Activated effector memory CD4-positive, alpha-beta T cell treated with Interleukin-2 at 50 U/mL for 16 hours (primary cell): ENCODE measurements at regions not wholly inside any gene's neighbourhood (a gene's known extent, or its start where the extent isn't known, plus 50 kb on each side); places are given as distances from the start of the nearest gene placed in this dataset.
"Not testable (repeated sequence)": the region's sequence is repeated elsewhere in the genome, so short reads cannot be mapped to it uniquely, and the experiment has no call there.

Experiments used
- DNase-seq: peaks from one replicate; pipeline ENCODE4 v3.0.0-alpha.2; 2020

DNA sequence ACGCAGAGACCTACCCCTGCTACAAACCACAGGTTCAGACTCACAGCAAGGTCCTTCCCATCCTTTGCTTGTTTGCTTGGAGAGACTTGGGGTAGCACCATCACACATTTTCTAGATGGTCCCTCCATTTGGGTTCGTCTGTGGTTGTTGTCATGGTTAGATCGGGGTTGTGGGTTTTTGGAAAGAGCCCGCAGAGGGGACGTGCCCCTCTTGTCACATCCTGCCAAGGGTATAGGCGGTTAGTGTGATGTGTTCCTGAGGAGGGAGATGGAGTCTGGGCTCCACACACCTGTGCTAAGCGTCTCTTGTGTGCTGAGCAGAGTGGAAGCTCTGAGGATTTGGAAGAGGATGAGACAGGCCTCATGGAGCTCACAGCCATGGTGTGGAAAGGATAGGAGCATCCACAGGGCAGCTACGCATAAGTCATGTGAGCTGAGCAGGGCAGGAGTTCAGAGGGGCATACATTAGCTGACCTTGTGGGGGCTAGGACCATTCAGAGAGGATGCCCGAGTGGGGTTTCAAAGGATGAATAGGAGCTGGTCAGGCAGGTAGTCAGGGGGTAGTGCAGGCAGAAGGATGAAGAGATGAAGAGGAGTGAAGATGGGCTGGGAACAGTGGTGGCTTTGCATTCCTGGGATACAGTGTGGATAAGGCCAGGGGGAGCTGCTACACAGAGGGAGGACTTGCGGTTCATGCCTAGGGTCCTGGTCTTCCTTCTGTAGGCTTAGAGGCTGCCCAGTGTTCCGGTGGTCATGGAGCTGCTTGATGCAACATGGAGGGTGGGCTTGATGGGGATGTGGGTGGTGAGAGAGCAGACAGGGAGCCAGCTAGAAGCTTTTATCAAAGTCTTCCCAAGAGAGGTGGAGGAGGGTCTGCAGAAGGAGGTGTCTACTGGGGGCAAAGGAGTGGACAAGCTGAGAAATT lies 62.9 kb downstream of the ACKR3 start:
- no peak for DNase-seq

DNA sequence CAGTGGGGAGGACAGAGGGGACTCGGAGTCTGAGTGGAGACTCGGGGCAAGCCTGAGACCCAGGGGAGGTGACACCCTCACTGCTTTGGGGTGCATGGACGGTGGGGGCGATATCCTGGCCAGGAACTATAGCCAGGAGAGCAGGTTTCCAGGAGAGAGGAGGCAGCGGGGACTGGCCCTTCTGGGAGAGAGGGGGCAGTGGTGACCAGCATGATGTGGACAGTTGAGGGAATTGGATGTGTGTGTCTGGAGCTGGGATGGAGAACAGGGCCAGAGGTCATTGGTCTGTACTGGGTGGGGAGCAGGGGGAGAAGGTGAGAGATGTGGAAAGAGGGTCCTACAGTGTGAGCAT lies 63.6 kb downstream of the ACKR3 start:
- DNase-seq = no peak

DNA sequence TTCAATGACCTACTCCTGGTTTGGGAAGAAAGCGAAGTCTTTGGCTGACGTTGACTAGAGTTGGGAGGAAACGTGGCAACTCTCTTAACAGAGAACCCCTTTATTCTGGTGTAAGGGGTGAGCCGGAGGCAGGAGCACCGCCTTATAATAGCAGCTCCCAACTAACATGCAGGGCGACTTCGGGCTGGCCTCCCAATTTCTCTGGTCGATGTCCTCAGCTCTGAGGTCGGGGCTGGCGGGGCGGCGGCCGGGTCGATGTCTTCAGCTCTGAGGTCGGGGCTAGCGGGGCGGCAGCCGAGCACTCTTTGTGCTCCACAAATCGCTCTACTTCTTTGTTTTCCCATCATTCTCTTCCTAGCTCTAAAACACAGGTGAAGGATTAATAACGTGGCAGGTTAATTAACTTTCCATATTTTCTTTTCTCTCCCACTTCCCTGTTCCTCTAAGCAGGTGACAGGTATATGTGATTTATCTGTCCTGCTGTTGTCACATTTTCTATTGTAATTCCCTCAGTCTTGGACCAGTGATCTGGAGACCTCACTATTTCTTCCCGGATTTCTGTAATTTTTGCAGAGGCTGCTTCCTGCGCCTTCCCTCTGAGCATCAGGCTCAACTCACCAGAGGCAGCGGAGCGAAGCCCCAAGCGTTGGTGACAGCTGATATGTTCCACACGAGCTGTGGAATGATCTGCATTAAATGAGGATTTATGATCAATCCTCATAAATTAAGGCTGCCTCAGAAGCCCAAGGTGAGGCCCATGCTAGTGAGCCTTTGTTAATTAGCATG lies 64.3 kb downstream of the ACKR3 start:
- no peak for DNase-seq

DNA sequence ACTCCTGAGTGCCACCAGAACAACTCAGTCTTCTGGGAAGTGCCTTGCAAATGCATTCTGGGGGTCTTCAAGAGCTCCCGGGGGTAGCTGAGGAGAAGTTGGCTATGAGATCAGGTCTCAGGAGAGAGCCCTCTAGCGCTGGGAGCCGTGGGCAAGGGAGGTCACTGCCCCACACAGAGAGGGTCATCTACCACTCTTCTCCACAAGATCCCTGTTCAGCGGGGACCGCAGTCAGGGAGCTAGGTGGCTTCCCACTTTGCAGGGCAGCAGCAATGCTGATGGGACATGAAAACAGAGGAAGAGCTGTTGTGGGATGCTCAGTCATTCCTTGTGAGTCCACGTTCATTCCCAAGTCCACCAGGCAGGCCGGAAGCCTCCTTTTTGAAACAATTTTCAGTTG lies 66.6 kb downstream of the ACKR3 start:
- no peak for DNase-seq

DNA sequence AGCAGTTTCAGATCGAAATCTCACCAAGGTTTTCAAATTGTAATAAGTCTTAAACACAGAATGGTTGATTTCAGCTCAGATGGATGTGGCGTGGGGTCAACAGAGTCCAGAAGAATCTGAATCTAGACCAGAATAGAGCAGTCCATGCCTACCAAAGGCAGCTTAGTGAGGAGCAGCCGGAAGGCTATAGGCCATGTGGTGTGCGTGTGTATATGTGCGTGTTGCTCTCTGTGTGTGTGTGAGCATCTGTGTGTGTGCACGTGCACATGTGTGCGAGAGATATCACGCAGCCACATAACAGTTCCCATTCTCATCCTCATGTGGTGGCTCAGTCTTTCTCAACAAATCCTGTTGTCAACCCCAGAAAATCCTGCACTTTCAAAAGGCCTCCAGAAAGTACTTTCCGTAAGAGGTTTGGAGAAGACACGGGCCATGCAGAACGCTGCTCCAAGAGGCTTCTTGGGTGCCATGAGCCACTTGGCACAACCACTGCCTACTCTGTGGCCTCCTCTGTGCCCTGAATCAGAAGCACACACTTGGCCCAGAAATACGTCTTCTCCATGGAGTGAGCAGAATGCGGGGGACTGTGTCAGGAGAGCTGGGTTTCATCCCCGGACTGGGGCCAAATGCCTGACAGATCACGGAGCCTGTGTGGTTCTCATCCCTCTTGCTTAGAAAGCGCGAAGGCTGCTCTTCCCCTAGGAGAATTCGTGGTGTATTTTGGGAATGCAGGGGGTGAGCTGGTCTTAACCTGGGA lies 67.3 kb downstream of the ACKR3 start:
- no peak for DNase-seq

DNA sequence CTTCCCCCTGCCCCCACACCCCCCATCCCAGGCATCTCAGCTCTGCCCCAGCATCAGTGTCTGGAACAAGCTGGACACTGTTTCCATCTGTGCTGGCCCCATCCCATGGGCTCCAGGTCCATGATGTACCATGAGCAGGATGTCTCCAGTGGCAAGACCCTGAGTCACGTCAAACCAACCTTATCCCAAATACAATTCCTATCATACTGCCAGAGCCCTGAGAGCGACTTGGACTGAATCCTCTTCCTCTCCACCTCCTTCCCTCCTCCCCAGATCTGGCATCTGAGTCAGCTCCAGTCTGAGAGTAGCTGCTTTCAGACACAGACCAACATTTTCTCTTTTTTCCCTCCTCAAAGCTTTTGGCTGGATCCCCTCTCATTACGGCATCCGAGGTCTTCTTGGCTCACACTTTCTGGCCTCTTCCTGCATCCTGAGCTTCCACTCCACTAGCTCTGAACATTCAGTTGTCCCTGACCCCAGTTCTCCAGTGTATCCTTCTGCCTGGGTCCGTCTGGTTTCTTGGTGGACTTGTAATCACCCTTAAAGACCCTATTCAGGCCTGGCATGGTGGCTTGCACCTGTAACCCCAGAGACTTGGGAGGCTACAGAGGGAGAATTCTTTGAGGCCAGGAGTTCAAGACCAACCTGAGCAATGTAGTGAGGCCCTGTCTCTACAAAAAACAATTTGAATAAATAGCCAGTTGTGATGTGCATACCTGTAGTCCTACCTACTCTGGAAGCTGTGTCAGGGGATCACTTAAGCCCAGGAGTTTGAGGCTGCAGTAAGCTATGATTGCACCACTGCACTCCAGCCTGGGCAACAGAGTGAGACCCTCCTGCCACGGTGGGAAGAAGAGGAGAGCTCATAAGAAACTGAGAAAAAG lies 68.3 kb downstream of the ACKR3 start:
- DNase-seq = no peak

DNA sequence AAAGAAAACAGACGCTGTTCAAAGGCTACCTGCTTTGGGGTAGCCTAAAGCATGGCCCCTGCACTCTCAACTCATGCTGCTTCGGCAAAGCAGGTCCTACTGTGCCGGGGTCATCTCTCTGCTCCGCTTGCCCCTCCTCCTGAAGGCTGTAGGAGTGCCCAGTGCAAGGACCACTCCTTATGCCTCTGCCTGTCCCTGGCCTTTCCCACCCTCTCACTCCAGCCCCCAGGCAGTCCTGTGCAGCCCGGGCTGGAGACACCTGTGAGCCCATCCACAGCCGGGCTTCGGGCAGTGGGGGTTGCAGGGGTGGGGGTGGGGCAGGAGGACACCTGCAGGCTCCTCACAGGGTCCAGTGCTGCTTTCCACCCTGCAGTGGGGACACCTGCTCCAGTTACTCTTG lies 69.1 kb downstream of the ACKR3 start:
- no peak for DNase-seq

DNA sequence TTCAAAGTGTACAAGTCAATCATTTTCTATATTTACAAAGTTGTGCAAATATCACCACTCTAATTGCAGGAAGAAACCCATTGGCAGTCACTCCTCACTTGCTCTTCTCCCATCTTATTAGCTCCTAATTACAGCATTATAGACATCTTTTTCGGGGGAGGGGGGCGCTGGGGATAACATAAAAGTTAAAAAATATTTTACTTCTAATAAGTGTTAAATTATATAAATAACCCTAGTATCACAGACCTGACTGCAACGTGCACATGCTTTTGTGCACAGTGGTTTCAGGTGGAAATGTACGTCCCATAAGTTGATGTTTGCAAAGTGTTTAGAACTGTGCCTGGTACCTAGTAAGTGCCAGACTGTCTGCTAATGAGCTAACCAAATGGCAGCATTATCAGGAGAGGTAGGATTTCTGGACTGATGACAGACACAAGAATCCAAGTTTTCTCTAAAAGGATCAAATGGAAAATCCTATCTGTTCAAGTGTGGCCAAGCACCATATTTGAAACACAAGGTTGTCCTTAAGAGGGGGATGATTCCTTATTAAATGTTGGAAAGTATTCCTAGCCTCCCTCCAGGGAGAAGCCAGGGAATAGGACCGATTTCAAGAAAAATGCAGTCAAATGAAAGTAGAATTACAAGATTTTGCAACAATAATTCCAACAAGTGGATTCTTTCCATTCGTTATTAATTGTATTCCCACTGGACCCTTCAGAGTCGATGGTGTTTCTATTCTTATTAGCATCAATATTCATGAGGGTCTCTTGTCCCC lies 70.0 kb downstream of the ACKR3 start:
- no peak for DNase-seq

DNA sequence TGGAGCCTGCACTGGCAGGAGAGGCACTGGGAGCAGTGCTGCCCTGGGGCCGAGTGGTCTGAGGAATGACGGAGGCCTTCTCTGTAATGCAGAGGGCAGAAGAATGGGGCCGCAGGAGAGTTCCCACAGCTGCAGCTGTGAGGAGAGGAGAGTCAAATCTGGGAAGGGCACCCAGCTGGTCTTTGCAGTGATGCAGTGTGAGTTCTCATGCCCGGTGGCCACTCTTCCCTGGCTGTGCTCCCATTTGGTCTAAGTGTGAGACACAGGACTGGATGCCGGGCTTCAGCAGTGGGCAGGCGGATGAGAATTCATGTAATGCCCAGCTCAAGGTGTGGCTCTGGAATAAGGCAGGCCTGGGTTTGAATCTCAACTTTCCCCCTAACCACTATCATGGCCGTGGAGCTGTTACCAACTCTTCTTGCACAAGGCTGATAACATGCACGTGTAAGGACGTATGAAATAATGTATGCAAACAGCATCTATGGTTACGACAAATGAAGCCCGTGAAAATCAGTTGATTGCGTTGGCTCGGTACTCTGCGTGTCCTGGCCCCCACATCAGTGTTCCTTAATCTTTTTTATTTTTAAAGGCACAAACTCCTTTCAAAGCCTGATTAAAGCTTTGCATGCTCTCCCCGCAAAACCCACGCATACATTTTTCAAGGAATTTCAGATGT lies 71.6 kb downstream of the ACKR3 start:
- DNase-seq = no peak

DNA sequence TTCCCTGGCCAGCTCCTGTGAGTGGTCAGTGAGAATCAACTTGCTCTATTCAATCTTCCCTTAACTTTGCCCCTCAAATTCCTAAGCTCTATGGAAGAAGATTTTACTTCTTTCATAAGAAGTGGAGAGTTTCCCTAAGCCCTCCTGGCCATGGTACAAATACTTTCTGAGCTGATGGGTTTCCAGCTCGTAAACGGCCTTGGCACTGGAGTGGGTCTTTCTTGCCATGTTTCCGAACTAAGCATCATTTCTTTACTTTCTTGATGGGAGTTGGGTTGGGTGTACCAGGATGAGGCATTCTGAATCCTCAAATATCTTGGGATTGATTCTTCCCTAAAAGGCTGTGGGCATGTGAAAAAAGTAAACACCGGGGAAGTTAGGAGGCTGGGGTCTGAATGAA lies 72.5 kb downstream of the ACKR3 start:
- DNase-seq = no peak

DNA sequence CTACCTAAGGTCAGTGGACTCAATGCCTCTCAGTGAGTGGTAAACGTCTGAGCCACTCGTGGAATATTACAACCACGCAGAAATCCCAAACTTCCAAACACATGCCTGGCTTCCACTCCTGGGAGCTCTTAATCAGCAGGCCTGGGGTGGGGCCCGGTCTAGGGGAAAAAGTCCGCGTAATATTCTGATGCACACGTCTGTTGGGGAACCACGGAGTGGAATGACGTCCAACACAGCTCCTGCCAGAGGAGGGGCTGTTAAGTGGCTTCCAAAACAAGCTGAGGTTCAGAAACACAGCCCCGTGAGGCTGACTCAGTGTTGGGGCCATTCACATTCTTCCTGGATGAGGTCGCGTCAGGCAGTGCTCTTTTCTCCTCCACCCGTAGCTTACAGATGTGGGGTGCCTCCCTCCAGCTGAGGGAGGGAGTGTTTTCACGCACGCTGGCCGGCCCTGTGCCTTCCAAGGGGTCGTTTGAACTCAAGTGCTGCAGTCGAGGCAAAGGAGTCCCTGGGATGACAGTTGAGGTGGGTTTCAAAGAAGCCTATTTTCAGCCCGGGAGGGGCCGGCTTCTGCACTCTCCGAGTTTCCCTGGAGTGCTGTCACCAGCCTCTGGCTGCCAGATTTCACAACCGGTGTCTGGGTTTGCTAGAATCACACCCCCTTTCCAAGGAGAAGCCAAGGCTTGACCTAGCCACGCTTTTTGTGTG lies 73.1 kb downstream of the ACKR3 start:
- no peak for DNase-seq

DNA sequence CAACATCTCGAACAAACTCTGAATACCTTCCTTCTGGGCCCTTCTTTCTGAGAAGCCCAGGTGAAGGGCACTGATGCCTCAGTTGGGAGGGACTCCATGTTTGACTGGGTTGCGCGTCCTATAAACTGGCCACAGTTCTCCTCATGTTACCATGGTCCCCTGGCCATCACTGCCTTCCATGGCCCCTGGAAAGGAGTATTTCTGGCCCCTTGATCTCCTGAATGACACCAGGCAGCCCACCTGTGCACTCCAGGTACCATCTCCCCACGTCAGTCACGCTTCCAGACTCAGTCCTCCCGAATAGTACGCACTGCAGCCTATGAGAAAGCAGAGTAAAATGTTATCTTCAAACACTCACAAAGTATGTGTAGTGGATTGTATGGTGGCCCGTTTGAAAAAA lies 73.9 kb downstream of the ACKR3 start:
- no peak for DNase-seq

DNA sequence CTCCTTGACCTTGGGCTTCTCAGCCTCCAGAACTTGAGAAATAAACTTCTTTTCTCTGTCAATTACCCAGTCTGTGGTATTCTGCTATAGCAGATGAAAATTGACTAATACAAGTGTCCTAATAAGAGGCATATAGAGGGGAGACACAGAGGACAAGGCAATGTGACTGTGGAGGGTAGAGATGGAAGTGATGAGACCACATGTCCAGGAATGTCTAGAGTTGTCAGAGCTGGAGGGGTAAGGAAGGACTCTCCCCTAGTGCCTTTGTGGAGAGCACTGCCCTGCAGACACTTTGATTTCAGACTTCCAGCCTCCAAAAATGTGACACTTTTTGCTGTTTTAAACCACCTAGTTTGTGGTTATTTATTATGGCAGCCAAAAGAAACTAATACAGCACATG lies 74.4 kb downstream of the ACKR3 start:
- no peak for DNase-seq

DNA sequence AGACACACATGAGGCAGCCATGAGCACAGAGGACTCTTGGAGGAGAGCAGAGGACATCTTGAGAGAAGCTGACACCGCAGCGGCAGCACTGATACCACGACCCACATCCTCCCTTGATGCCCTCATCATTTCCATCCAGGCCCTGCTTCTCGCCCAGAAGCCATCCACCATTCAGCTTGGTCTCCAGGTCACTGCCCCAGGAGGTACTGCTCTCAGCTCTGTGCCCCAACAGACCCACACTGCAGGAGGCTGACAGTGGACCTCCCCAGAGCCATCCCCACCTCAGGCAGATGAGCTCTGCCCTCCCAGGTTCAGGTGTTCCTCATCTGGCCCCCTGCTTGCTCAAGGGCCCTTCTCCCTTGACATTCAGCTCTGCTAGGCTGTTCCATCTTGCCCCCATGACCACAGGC lies 74.9 kb downstream of the ACKR3 start:
- DNase-seq = no peak

DNA sequence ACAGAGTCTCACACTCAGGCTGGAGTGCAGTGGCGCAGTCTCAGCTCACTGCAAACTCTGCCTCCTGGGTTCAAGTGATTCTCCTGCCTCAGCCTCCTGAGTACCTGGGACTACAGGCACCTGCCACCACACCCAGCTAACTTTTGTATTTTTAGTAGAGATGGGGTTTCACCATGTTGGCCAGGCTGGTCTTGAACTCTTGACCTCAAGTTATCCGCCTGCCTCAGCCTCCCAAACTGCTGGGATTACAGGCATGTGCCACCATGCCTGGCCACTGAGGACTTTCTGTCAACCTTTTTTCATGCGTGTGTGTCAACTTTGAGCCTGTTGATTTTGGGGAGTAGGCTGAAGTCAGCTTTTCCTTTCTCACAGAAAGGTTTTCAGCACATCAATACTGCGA lies 75.5 kb downstream of the ACKR3 start:
- not testable (repeated sequence) for DNase-seq

DNA sequence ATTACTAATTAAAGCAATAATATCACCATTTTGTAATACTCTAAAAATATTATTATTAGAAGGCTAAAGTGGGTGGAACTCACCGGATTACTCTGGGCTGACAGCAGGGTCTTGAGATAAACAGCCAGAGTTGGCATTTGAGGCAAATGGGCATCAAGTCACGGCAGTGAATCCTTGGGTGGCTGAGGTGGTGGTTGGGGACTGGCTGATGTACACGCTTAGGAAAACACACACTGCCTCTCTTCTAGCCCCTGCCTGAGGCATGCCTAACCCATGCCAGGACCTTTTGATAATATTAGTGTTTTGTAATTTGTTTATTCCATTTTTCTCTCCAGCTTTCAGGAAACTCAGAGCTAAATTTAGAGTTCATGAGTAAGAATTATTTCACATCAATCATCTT lies 76.8 kb downstream of the ACKR3 start:
- no peak for DNase-seq

DNA sequence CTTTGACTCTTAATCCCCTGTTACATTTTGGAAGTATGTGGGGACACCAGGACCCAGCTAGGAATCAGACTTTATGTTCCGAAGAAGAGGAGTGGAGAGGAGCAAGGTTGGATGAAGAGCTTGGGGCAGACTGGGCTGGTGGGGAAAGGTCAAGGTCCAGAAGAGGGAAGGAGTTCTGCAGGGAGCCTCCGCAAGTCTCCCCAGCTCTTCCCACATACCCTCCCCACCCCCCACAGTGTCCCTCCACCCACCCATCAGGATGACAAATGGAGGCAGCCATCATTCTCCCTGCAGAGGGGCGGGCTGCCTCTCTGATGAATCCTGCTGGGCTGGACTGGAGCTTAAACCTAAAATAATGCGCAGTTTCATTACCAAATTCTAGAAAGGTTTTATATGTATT lies 77.2 kb downstream of the ACKR3 start:
- no peak for DNase-seq

DNA sequence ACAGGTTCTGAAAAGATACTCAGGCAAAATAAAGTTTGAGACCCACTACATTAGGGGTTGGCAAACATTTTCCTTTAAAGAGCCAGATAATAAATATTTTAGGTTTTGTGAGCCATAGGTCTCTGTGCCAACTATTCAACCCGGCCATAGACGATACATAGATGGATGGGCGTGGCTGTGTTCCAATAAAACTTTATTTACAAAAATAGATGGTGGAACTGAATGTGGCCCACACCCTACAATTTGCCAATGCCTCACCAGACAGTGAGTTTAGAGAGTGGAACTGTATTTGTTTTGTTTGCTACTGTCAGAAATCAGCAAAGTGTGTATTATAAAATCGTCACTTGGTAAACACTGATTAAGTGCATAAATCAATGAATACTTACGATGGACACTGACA lies 78.0 kb downstream of the ACKR3 start:
- DNase-seq = no peak

DNA sequence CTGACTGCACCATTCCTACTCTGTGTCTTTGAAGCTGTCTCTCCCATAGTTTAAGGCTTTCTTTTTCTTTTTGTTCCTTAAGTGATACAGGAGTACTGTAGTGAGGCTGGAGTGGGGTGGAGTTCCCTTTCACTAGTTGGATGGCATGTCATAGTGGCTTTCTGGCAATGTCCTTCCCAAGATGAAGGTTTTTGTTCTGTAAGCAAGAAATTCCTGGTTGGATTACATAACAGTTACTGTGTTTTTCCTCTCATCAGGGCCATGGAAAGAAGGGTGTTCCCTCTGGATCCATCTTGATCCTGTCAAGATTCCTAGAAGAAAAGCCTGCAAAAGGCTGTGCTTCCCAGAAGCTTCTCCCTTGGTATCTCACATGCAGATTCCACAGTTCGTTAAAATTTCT lies 84.2 kb downstream of the ACKR3 start:
- no peak for DNase-seq

DNA sequence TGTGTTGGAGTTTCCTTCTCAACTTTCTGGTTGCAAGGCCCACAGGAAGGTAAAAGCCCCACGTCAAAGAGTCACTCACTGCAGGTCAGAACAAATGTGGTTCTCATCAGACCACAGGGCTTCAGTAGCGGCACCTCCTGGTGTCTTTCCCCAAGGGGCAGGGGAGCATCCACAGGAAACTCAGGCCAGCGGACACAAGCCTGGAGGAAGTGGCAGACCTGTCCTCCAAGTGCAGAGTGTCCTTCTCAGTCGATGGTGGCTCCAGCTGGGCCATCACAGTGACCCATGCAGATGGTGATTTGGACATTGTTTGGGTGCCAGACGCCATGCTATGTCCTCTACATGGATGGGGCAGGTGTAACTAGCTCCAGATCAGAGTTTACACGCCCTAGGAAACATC lies 84.9 kb downstream of the ACKR3 start:
- no peak for DNase-seq

DNA sequence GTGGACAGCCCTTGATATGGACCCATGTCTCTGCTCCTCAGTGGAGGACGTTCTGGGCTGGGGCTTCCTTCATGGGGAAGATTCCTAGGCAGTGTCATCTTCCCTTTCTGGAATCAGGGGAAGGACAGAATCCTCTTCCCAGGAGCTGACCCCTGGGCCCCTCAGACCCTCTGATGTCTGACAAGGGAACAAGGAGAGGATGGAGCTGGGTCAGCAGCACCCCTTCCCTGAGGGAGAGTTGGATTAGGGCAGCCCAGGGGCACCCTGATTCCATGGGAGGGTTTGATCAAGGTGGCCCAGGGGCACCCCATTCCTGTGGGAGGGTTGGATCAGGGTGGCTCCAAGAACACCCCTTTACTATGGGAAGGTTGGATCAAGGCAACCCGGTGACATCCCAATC lies 86.5 kb downstream of the ACKR3 start:
- no peak for DNase-seq
